Stimulated activated CD4-positive, alpha-beta T cell treated with anti-CD3 and anti-CD28 coated beads, Interleukin-15, amount 100 ng/mL, for 48 hours (primary cell): ENCODE measurements at regions not wholly inside any gene's neighbourhood (a gene's known extent, or its start where the extent isn't known, plus 50 kb on each side); places are given as distances from the start of the nearest gene placed in this dataset.
"Not testable (repeated sequence)": the region's sequence is repeated elsewhere in the genome, so short reads cannot be mapped to it uniquely, and the experiment has no call there.

Experiments
- DNase-seq, 2 donors: peaks; one replicate each; pipeline ENCODE4 v3.0.0-alpha.2; 2020; ENCODE audit warnings: low read depth in 2 of 2

- no peak for DNase-seq
Observed at GRCh38 chr7:17437586-17437985, 139.1 kb downstream of the AHR start.

DNA sequence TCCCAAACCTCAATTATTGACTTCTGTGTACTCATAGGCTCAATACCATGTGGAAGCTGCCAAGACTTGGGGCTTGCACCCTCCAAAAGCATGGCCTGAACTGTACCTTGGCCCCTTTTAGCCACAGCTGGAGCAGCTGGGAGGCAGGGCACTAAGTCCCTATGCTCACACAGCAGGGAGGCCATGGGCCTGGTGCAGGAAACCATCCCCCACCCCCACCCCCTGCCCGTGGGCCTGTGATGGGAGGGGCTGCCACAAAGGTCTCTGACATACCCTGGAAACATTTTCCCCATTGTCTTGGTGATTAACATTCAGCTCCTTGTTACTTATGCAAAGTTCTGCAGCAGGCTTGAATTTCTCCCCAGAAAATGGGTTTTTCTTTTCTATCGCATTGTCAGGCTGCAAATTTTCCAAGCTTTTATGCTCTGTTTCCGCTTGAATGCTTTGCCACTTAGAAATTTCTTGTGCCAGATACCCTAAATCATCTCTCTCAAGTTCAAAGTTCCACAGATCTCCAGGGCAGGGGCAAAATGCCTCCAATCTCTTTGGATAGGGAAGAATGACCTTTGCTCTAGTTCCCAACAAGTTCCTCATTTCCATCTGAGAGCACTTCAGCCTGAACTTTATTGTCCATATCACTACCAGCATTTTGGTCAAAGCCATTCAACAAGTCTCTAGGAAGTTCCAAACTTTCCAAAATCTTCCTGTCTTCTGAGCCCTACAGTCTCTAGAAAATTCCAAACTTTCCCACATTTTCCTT lies 141.8 kb downstream of the AHR start:
- DNase-seq: not testable (repeated sequence)

DNA sequence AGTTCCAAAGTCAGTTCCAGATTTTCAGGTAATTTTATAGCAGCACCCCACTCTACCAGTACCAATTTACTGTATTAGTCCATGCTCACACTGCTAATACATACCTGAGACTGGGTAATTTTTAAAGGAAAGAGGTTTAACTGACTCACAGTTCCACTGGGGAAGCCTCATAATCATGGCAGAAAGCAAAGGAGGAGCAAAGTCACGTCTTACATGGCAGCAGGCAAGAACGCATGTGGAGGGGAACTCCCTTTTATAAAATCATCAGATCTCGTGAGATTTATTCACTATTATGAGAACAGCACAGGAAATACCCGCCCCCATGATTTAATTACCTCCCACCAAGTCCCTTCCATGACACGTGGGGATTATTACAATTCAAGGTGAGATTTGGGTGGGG lies 142.4 kb downstream of the AHR start:
- no peak for DNase-seq

DNA sequence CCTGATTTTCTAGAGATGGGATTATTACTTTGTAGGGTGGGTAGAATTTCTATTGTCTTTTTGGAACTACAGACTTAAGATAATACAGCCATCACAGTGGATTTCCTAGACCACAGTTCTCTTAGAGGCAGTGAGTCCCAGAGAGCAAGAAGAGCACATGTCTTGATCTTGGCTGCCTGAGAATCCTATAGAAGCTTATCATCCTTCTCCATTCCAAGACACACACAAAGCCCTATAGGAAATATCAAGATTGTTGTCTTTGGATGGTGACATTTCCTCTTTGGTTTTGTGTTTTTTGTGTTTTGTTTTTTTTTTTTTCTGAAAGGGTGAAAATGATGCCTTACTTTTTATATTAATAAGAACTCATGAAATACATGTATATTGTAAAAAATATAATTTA lies 143.1 kb downstream of the AHR start:
- DNase-seq: no peak

GRCh38 chr7:17444151-17444550 lies 145.7 kb downstream of the AHR start:
- DNase-seq: no peak

DNA sequence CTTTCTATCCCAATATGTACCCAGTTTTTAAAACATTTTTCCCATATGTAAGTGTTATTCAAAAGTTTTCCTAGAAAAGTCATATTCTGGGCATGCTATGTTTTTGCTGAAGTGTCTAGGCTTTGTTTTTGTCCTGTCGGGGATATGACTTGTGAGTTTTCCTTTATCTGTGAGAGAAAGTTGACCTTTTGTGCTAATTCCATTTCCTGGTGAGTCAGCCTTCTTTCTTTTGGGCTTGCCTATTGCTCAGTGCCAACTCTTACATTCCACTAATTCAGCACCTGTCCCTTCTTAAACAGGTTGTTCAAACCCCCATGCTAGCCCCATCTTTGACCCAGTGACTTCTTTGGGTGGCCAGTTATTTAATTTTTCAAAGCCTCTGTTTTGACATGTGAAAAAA lies 146.2 kb downstream of the AHR start:
- DNase-seq: no peak

- no peak for DNase-seq
Observed at GRCh38 chr7:17446340-17446739, 147.9 kb downstream of the AHR start.

DNA sequence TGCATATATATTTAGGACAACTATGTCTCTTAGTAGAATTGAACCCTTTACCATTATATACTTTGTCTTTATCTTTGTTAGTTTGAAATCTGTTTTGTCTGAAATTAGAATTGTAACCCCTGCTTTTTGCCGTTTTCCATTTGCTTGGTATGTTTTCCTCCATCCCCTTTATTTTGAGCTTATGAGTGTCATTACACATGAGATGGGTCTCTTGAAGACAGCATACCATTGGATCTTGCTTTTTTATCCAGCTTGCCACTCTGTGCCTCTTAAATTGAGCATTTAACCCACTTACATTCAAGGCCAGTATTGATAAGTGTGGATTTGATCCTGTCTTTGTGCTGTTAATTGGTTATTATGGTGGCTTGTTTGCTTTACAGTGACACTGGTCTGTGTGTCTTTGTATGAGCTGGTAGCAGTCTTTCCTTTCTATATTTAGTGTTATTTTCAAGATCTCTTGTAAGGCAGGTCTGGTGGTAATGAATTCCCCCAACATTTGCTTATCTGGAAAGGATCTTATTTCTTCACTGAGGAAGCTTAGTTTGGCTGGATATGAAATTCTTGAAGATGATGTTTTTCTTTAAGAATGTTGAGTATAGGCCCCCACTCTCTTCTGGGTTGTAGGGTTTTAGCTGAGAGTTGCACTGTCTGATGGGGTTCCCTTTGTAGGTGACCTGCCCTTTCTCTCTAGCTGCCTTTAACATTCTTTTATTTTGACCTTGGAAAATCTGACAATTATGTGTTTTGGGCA lies 149.5 kb downstream of the AHR start:
- no peak for DNase-seq

- no peak for DNase-seq
Observed at GRCh38 chr7:17448479-17449423, 150.3 kb downstream of the AHR start.

GRCh38 chr7:17456541-17456940 lies 158.1 kb downstream of the AHR start:
- no peak for DNase-seq

GRCh38 chr7:17460001-17460400 lies 161.5 kb downstream of the AHR start:
- DNase-seq: no peak

DNA sequence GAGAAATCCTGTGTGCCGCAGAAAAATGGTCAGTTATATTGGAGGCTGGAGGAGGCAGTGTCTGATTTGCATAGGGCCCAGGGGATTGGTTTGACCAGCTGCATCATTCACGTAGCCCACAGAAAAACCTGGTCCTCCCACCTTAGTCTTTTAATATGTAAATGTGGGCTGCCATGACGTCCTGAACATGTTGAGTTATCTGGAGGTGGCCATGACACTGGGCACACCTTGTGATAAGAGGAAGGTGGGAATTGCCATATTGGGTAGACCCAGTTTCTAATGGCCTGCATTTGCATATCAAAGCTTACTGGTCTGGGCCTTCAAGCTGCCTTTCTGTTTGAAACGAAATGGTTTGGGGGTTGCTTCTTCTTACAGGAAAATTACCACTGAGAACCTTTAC lies 162.2 kb downstream of the AHR start:
- no peak for DNase-seq

DNA sequence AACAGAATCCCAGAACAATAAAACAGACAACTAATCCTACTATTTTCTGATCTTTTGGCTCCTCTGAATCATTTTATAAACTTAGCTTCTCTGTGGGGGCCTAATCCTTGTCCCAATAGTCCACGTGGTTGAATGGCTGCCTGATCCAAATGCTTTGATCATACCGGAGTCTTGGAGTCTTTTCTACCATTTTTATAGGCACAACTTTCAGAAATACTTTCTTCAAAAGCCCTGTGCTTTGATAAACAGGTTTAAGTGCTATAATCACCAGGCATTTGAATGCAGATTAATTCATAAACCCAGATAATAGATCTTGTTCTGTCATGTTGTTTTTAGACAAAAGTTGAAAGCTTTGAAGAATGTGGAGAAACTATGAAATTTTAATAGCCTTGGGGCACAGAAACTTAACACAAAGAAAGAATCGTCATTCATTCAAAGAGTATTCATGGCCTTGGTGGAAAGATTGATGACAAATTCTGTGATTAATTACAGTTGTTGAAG lies 163.7 kb downstream of the AHR start:
- no peak for DNase-seq

DNA sequence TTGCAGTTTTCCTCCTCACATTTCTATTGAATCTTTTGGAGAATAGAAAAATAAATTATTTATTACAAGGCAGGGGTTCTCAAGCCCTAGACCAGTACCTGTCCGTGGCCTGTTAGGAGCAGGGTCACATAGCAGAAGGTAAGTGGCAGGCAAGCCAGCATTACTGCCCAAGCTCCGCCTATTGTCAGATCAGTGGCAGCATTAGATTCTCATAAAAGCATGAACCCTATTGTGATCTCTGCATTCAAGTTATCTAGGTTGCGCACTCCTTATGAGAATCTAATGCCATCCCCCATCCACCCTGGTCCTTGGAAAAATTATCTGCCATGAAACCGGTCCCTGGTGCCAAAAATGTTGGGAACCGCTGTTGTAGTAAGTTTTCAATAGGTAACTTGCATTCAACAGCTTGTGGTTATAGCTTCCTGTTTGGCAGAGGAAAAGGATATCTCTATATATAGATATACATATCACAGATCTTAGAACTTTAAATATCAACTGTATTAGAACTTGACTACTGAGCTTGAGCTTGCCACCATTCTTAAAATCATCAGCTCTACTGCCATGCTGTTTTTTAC lies 165.1 kb downstream of the AHR start:
- no peak for DNase-seq

DNA sequence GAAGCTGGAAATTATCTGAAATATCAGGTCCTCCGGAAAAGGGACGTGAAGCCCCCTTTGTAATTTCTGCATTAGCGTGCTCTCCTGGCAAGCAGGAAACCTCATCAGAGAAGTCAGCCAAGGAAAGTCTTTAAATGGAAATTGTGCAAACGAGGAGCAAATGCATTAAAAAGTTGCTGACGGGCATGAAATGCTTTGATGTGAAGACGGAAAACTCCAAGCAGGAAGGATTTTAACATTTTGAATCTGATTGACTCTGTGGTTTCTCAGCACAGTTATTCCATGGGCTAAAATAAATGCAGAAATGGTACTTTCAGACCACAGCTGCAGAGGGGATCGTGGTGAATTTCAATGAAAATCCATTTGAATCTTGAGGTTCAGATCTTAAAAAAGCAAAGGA lies 167.8 kb downstream of the AHR start:
- no peak for DNase-seq

- DNase-seq: no peak
Observed at GRCh38 chr7:17467386-17467945, 169.0 kb downstream of the AHR start.

DNA sequence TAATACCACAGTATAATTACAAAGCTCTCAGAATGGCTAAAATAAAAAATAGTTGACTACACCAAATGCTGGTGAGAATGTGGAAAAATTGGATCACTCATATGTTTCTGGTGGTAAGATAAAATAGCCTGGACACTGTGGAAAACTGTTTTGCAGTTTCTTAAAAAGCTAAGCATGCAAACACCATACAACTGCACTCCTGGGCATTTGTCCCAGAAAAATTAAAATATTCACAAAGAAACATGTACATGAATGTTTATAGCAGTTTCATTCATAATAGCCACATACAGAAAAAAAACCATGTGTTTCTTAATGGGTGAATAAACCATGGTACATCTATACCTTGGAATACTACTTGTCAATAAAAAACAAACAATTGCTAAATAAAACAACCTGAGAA lies 172.9 kb downstream of the AHR start:
- DNase-seq: no peak

DNA sequence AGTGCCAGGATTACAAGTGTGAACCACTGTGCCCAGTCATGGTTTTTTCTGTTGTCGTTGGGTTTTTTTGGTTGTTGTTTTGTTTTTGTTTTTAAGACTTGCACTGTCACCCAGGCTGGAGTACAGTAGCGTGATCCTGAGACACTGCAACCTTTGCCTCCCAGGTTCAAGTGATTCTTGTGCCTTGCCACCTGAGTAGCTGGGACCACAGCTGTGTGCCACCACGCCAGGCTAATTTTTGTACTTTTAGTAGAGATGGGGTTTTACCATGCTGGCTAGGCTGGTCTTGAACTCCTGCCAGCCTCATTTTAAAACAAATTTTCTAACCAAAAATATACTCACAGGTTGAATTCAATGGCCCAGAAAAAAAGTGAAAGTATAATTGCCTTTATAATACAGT lies 174.1 kb downstream of the AHR start:
- no peak for DNase-seq

- no peak for DNase-seq
Observed at GRCh38 chr7:17472939-17473338, 174.5 kb downstream of the AHR start.

DNA sequence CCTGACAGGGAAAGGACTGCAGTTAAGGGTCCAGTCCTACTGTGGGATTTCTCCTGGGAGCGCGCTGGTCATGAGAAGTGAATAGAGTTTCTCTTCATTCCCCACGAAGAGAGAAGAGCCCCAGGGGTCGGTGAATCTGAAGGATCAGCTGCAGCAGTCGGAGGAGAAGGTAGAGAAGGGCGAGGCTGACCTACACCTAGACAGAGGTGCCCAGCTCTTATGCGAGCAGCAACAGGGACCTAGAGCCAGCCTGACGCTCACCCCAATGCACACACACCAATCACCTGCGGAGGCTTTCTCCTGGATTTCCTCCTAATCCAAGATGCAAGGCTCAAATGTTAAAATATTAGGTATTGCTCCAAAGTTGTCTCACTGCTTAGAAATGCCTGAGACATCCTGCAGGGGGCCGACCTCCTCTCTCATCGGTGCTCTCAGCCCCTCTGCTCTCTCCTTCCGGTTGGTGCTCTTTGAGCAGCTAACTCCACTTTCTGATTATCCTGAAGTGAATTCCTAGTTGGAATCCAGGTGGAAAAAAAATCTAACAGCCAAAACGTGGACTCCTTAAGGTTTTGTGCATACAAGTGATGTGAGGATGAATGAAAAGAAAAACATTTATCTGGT lies 176.4 kb downstream of the AHR start:
- DNase-seq: no peak

DNA sequence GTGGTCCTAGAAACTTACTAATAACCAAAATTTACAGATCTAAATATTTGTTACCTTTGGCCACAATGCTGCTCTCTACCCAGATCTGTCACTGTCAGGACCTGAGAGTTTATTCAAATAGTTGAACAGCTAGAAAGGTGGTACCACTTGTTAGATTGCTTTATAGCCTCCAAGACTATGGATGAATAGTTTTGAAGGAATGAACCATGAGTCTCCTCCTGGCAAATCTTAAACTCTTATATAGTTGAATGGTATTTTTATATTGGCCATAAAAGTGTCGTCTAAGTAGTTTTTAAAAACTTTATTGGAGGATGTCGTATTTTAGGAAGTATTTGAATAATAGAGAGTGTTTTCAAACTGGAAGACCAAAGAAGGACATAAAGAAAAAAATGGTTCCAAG lies 178.7 kb downstream of the AHR start:
- no peak for DNase-seq
